SK-N-SH (cell line): ENCODE measurements at regions not wholly inside any gene's neighbourhood (a gene's known extent, or its start where the extent isn't known, plus 50 kb on each side); places are given as distances from the start of the nearest gene placed in this dataset.

Source experiments
- JUND ChIP-seq: IDR thresholded peaks from 2 replicates; pipeline ENCODE4 v1.4.0; 2012
- RXRA ChIP-seq: IDR thresholded peaks from 2 replicates; pipeline ENCODE4 v1.4.0; 2012; ENCODE audit warnings: low read depth, mild to moderate bottlenecking, borderline replicate concordance
- TF ChIP-seq, protein P1 (sequence below): fragments of 200-600 bp; sonication (generic); IDR thresholded peaks from 2 replicates; pipeline ENCODE4 v1.6.1; 2017; ENCODE audit warnings: antibody characterized with exemption, mild to moderate bottlenecking, moderate library complexity

DNA sequence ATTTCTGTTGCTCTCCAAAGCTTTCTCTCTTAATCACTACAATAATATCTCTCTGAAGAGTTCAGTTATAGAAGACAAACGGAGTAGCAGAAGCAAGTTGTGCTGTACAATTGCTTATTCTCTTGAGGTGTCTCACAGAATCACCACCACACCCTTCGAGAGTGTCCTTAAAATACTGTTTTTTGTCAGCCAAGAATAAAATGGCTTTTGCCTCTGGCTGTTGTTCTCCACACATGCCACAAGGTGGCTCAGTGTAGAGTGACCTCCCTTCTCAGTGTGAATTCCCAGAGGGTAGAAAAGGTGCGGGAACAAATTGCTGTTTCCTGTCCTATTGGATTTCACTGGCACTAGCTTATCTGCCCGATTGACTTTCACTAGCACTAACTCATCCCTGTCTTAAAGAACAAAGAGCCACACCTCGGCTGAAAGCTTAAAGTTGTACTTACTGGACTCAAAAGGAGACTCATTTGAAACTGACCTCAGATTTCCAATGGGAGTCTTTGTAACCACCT lies 134.2 kb upstream of the SATB1 start:
- no peak for TF ChIP-seq JUND
- TF ChIP-seq, protein P1, sequence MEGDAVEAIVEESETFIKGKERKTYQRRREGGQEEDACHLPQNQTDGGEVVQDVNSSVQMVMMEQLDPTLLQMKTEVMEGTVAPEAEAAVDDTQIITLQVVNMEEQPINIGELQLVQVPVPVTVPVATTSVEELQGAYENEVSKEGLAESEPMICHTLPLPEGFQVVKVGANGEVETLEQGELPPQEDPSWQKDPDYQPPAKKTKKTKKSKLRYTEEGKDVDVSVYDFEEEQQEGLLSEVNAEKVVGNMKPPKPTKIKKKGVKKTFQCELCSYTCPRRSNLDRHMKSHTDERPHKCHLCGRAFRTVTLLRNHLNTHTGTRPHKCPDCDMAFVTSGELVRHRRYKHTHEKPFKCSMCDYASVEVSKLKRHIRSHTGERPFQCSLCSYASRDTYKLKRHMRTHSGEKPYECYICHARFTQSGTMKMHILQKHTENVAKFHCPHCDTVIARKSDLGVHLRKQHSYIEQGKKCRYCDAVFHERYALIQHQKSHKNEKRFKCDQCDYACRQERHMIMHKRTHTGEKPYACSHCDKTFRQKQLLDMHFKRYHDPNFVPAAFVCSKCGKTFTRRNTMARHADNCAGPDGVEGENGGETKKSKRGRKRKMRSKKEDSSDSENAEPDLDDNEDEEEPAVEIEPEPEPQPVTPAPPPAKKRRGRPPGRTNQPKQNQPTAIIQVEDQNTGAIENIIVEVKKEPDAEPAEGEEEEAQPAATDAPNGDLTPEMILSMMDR, result peak; percentile 74
- no peak for TF ChIP-seq RXRA
